RWPE2 (cell line): ENCODE measurements at regions not wholly inside any gene's neighbourhood (a gene's known extent, or its start where the extent isn't known, plus 50 kb on each side); places are given as distances from the start of the nearest gene placed in this dataset.

Experiments
- ATAC-seq: fragments of 200-7000 bp; cut with Tn5 transposase; 3 replicates; pipeline ENCODE4 v1.9.1; 2021; ENCODE audit warnings: low read depth
- DNase-seq: peaks from one replicate; pipeline ENCODE4 v3.0.0-alpha.2; 2020; ENCODE audit warnings: low spot score
- H3K27ac ChIP-seq: fragments of 450-650 bp; 2 replicates; pipeline ENCODE4 v1.5.1; 2017; ENCODE audit warnings: mild to moderate bottlenecking; ENCODE audit not compliant: poor library complexity, severe bottlenecking
- H3K27me3 ChIP-seq: fragments of 250-450 bp; sonication (Bioruptor Pico); 2 replicates; pipeline ENCODE4 v1.5.1; 2021; ENCODE audit warnings: mild to moderate bottlenecking, moderate library complexity; ENCODE audit not compliant: insufficient read depth, poor library complexity, severe bottlenecking
- H3K36me3 ChIP-seq: fragments of 250-450 bp; sonication (Bioruptor Pico); 2 replicates; pipeline ENCODE4 v1.5.1; 2020; ENCODE audit warnings: low read depth, mild to moderate bottlenecking, moderate library complexity
- H3K4me1 ChIP-seq: fragments of 250-450 bp; sonication (Bioruptor Pico); 2 replicates; pipeline ENCODE4 v1.5.1; 2021; ENCODE audit warnings: mild to moderate bottlenecking, moderate library complexity; ENCODE audit not compliant: insufficient read depth, poor library complexity, severe bottlenecking
- H3K4me3 ChIP-seq: fragments of 250-450 bp; sonication (Bioruptor Pico); 2 replicates; pipeline ENCODE4 v1.5.1; 2021; ENCODE audit warnings: mild to moderate bottlenecking, moderate library complexity; ENCODE audit not compliant: severe bottlenecking
- H3K9me3 ChIP-seq: fragments of 250-450 bp; sonication (Bioruptor Pico); 2 replicates; pipeline ENCODE4 v1.5.1; 2021; ENCODE audit warnings: mild to moderate bottlenecking, moderate library complexity; ENCODE audit not compliant: severe bottlenecking
- CTCF ChIP-seq: fragments of 450-650 bp; IDR thresholded peaks from one replicate; pipeline ENCODE4 v1.5.1; 2017; ENCODE audit warnings: mild to moderate bottlenecking, moderate library complexity; ENCODE audit not compliant: poor library complexity, severe bottlenecking

- no peaks in the 10 kb centered on the region for H3K27me3 ChIP-seq
Observed at GRCh38 chr3:6098516-6099157, 762.3 kb upstream of the GRM7 start.

GRCh38 chr3:6099458-6100075, 761.3 kb upstream of the GRM7 start:
- H3K9me3 ChIP-seq = no peaks in the 10 kb centered on the region
- DNase-seq (no peak), ATAC-seq (no peak)
- H3K27ac ChIP-seq = no peak overlapping the region
- no peaks in the 10 kb centered on the region for H3K4me1 ChIP-seq
- H3K4me3 ChIP-seq = no peak overlapping the region
- no peaks in the 10 kb centered on the region for H3K36me3 ChIP-seq
- TF ChIP-seq CTCF = no peak
- no peaks in the 10 kb centered on the region for H3K27me3 ChIP-seq

More at GRCh38 chr3:6098516-6099157, 762.3 kb upstream of the GRM7 start:
- H3K27ac ChIP-seq = no peak overlapping the region
- no peak for TF ChIP-seq CTCF
- H3K4me3 ChIP-seq = no peak overlapping the region
- no peaks in the 10 kb centered on the region for H3K9me3 ChIP-seq
- DNase-seq = no peak
- no peaks in the 10 kb centered on the region for H3K36me3 ChIP-seq
- no peak for ATAC-seq
- no peaks in the 10 kb centered on the region for H3K4me1 ChIP-seq

- DNase-seq (no peak), ATAC-seq (no peak)
- TF ChIP-seq CTCF = no peak
- no peaks in the 10 kb centered on the region for H3K4me1 ChIP-seq
- no peaks in the 10 kb centered on the region for H3K36me3 ChIP-seq
- H3K4me3 ChIP-seq = no peak overlapping the region
- H3K27ac ChIP-seq = no peak overlapping the region
- no peaks in the 10 kb centered on the region for H3K27me3 ChIP-seq
- no peaks in the 10 kb centered on the region for H3K9me3 ChIP-seq
Observed at GRCh38 chr3:6105187-6105586, 755.7 kb upstream of the GRM7 start.

GRCh38 chr3:6108957-6109356, 752.0 kb upstream of the GRM7 start:
- DNase-seq (no peak), ATAC-seq (no peak)
- H3K9me3 ChIP-seq = no peaks in the 10 kb centered on the region
- H3K27ac ChIP-seq = no peak overlapping the region
- H3K4me1 ChIP-seq = no peaks in the 10 kb centered on the region
- no peaks in the 10 kb centered on the region for H3K36me3 ChIP-seq
- H3K4me3 ChIP-seq = no peak overlapping the region
- H3K27me3 ChIP-seq = no peaks in the 10 kb centered on the region
- no peak for TF ChIP-seq CTCF

GRCh38 chr3:6110451-6110850, 750.5 kb upstream of the GRM7 start:
- no peaks in the 10 kb centered on the region for H3K36me3 ChIP-seq
- no peak for ATAC-seq
- no peak overlapping the region for H3K27ac ChIP-seq
- no peak overlapping the region for H3K4me3 ChIP-seq
- no peaks in the 10 kb centered on the region for H3K9me3 ChIP-seq
- no peaks in the 10 kb centered on the region for H3K4me1 ChIP-seq
- no peak for DNase-seq
- no peaks in the 10 kb centered on the region for H3K27me3 ChIP-seq
- TF ChIP-seq CTCF = no peak
